IPS DF 19.7 (cell line): ENCODE measurements at regions not wholly inside any gene's neighbourhood (a gene's known extent, or its start where the extent isn't known, plus 50 kb on each side); places are given as distances from the start of the nearest gene placed in this dataset.

Source experiments
- DNase-seq: peaks from one replicate; pipeline ENCODE4 v3.0.0-alpha.2; 2013; ENCODE audit warnings: low read depth, low spot score

GRCh38 chr15:61530769-61531168 is 301.7 kb upstream of the RORA start:
- peak; percentile 28 for DNase-seq

DNA sequence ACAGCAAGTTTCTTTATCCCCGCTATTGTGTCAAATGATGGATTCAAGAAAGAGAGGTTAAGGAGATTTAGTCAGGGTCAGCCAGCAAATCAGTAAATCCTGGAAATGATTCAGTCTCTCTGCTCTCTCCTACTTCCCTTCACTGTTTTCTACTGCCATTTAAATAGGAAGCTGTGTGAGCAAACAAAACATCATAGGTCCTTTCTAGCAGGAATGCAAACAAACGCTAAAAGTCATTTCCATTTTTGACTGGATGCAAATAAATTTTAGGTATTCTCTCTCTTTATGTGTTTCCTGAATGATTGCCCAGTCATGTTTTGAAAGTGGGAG is 299.4 kb upstream of the RORA start:
- no peak for DNase-seq

GRCh38 chr15:61527836-61528580 is 298.9 kb upstream of the RORA start:
- no peak for DNase-seq

GRCh38 chr15:61524545-61524944 is 295.4 kb upstream of the RORA start:
- no peak for DNase-seq

DNA sequence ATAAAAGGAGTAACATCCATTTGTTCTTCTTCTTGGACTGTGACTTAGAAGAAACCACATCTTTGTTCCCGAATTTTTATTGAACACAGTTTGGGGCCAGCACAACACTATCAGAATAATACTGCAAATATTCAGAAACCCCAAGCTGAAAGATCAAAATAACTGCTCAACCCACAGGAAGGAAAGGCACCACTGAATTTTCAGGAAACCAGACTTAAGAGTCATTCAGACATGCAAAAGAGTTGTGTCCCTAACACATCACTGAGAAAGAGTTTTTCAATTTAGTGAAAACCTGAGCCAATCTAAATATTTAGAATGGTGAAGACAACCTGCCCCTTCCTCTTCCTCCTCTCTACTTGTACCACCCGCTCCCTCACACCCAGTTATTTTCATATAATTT is 295.0 kb upstream of the RORA start:
- DNase-seq = no peak

- no peak for DNase-seq
Observed at GRCh38 chr15:61522411-61522810, 293.3 kb upstream of the RORA start.

DNA sequence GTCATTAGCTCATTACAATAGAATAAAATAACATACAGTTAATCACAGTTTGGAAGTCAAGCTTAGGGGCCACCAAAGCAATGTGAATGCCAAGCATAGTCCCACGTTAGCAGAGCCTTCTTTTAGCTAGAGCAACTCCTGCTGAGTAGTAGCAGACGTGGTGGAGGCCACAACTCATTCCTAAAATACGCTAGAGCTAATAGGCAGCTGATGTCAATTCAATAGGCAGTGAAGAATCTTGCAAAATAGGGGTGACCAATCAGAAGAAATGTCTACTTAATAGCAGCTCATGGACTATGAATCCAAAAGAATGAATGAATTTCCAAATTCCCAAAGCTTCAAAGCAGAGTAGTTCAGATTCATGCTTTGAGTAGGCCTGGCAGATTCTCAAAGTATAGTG is 292.9 kb upstream of the RORA start:
- DNase-seq = no peak

- no peak for DNase-seq
Observed at GRCh38 chr15:61519296-61519695, 290.2 kb upstream of the RORA start.

DNA sequence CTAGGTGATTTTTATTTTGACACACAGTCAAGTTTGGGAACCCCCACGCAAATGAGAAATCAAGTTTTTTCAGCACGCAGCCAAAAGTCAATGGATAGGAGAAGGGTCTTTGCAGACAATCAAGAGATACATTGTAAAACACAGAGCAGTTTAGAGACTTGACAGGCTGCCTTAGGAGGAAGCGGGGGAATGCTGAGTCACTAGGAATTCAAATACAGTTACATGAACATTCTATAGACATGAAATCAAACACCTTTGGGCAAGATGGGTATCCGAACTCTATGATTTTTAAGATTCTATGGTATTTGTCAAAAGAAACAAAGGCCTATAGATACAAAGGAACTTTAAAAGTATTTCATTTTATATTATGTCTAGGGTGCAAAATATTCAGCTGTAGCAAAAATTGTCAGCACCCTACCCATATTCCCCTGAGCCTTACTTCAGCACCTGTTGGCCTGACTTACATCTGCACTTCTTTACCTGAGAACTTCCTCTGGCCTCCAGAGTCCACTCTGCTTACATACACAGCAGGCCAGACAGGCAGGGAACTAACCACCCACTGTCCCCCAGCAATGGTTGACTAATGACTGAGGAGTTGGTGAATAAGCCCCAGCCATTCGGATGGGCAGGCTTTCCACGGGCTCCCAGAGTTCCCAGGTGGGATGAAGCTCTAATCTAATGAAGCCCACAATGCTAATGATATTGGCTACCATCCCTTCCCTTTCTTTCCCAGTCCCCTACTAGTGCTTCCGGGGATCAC is 289.3 kb upstream of the RORA start:
- no peak for DNase-seq

GRCh38 chr15:61517776-61518175 is 288.7 kb upstream of the RORA start:
- DNase-seq = no peak

DNA sequence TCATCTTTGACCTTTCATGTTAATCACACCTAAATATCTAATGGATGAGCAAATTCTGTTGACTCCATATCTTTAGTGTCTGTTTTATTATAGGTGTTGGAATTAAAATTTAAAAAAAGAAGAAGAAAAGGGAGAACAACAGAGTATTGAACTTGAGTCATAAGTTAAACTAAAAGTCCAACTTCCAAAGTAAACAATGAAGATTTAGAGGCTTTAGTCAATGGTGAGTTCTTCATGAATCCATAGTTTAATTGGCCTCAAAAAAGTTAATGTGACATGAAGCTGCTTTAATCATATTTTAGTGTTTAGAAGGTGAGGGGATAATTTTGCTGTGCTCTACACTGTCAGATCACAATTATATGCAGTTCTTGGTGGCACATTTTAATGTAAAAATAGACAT is 288.2 kb upstream of the RORA start:
- no peak for DNase-seq

DNA sequence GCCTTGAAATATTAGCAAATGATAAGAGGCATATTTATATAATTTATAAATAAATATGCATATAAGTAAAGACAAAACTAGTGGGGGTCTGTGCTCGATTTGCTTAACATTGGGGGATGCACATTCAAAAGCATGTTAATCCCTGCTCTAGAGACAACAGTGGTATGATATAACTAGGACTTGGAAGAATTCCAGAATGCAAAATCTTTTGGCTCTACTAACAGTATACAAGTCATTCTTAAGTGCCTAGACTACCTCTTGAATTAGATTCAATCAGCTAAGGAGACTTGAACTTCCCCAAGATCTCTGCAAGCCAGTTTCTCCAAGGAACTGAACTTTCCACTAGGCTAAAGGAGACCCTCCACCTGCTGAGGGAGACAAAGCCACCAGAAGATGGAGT is 282.7 kb upstream of the RORA start:
- no peak for DNase-seq

DNA sequence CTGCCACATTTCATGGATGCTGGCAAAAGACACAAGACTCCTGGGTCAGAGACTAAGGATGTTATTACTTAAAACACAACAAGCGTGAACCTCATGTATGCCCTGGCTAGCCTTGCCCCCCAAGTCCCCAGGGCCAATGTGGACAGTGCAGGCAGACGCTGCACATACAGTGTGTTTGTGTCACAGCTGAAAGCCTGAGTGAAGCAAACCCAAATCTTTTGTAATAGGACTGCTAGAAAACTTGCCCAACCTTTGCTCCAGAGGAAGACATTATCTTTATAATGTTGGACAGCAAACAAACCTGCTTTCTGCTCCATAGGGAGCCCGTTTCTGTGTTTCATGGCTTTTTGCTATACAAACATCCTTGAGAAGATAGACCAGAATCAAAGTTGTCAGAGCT is 282.0 kb upstream of the RORA start:
- DNase-seq = no peak

DNA sequence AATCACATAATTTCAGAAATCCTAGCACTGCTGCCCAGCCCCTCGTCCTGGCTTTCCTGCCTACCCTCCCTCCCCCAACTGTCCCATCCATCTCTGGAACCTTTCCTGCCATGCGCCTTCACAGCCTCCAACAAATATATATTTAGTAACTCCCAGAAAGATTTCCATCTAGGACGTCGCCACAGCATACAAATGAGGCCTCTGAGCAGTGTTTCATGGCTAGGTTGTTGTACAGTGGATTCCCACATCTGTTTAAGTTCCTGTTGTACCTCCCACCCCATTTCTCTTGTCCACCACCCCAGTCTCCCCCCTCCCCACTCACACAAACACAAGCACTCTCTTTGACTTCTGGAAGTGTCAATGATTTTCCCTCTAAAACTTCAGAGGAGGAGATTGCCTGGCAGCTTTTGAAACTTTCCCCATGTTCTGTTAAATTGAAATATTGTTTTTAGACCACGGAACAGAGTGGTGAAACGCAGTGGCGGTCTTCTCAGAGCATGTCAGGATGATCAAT is 280.3 kb upstream of the RORA start:
- no peak for DNase-seq

DNA sequence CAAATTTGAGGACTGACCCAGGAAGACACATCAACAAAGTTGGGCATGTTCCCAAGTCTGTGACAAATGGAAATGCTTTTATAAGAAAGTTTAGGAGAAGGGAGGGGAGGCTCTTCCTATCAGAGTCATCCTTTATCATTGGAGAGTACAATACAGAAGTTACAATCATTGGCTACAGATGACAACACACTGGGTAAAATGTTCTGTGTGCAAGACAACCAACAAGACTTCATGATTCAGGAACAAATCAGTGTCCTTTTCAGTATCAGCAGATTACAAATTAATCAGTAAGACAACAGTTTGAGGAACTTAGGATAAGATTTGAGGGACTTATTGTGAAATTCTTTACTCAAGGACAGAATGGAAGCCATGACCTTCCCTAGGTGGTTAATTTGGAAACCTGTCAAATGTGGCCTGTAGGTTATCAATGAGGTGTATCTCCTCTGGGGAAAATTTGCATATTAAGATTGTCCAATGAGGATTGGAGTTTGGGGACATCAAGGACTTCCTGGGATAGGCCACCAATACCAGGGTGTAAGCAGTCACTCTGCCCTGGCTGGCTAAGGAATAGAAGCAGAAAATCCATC is 274.4 kb upstream of the RORA start:
- no peak for DNase-seq

- no peak for DNase-seq
Observed at GRCh38 chr15:61501815-61502389, 272.8 kb upstream of the RORA start.

- DNase-seq = no peak
Observed at GRCh38 chr15:61500951-61501620, 272.0 kb upstream of the RORA start.

DNA sequence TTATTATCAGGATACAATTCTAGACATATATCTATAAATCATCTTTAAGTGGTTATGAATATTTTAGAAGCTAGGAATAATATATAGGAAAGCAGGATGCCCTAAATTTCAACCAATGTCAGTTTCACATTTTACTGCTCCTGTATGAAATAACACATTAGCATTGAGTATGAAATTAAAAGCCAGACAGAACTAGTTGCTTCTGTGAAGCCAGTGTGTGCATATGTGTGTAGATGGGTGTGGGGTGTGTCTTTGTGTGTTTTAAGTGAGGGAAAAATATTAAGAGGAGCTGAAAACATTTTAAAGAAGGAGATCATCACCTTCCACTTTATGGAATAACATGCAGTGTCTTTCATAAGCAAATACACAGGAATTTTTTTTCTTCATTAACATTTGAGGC is 271.4 kb upstream of the RORA start:
- DNase-seq = no peak

DNA sequence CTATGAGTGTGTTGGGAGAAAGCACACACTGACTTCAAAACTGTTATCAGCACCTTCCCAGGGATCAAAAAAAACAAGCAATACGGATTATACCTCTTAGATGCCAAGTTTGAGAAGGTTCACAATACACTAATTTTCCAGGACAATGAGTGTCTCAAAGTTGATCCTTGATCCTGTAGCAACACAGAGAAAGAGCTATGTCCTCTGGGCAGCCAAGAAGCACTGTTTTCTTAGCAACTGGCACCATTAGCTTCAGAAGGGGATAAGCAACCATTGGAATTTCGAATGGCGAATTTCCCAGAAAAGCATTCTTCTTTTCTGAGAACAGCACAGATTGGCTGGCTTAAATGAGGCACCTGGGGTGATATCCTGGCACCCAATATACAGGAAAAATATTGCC is 270.3 kb upstream of the RORA start:
- DNase-seq = no peak

DNA sequence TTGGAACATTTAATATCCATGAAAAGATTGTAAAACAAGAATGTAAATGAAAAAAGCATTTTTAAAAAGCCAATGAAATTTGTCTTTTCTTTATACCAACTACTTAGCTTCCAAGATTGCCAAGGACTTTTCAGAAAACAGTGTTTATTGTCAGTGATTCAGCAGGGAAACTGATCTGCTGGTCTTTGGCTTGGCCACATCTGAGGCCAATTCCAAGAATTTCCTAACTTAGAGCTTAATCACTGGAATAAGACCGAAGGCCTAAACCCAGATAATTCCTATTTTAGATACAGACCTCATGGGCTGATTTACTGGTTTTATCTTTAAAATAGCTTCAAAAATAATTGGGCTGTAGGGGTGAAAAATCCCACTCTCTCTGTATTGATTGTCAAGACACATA is 260.5 kb upstream of the RORA start:
- no peak for DNase-seq

GRCh38 chr15:61483599-61483998 is 254.5 kb upstream of the RORA start:
- DNase-seq = no peak

DNA sequence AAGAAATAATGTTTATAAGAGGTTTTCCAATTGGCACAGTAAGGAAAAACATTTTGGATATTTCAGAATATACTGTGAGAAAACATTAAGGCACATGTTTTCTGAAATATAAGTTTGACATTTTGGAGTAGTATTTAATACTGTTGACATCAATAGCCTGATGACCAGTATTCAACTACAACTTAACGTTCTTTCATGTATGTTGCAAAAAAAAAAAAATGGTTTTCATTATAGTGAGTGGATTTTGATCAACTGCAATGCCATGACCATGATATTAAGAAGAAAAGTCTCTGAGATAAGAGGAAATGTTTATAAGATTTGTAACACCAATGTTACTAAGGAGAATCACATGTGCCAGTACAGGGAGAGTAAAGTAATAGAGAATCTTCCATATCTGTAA is 252.8 kb upstream of the RORA start:
- no peak for DNase-seq
